Kidney epithelial cell (primary cell): ENCODE measurements at regions not wholly inside any gene's neighbourhood (a gene's known extent, or its start where the extent isn't known, plus 50 kb on each side); places are given as distances from the start of the nearest gene placed in this dataset.

Experiments
- DNase-seq: peaks from one replicate; pipeline ENCODE4 v3.0.0-alpha.2; 2010; ENCODE audit warnings: low read depth
- H3K27me3 ChIP-seq: 2 replicates; pipeline ENCODE4 v1.6.0; 2011; ENCODE audit warnings: low read length; ENCODE audit not compliant: control insufficient read depth, insufficient read depth
- H3K36me3 ChIP-seq: 2 replicates; pipeline ENCODE4 v1.5.1; 2011; ENCODE audit warnings: low read length; ENCODE audit not compliant: control insufficient read depth, insufficient read depth
- H3K4me3 ChIP-seq: 2 replicates; pipeline ENCODE4 v1.5.1; 2011; ENCODE audit warnings: low read depth, mild to moderate bottlenecking, control low read depth, low read length
- CTCF ChIP-seq: IDR thresholded peaks from 2 replicates; pipeline ENCODE4 v1.5.1; 2011; ENCODE audit warnings: mild to moderate bottlenecking, moderate library complexity, low read length, control low read depth, inconsistent platforms; ENCODE audit not compliant: insufficient read depth, poor library complexity, severe bottlenecking

GRCh38 chr19:28486473-28486872, 726.5 kb downstream of the UQCRFS1 start:
- H3K27me3 ChIP-seq, result no peaks in the 10 kb centered on the region
- TF ChIP-seq CTCF, result no peak
- no peak overlapping the region for H3K4me3 ChIP-seq
- H3K36me3 ChIP-seq, result no peaks in the 10 kb centered on the region
- no peak for DNase-seq

GRCh38 chr19:28485292-28485691, 727.7 kb downstream of the UQCRFS1 start:
- DNase-seq, result no peak
- Histone ChIP-seq H3K36me3 (no peaks in the 10 kb centered on the region), H3K27me3 (no peaks in the 10 kb centered on the region), H3K4me3 (no peak overlapping the region)
- TF ChIP-seq CTCF, result no peak

GRCh38 chr19:28483197-28483596, 729.8 kb downstream of the UQCRFS1 start:
- Histone ChIP-seq H3K36me3 (no peaks in the 10 kb centered on the region), H3K27me3 (no peaks in the 10 kb centered on the region), H3K4me3 (no peak overlapping the region)
- TF ChIP-seq CTCF, result no peak
- DNase-seq, result no peak

GRCh38 chr19:28482221-28482620, 730.7 kb downstream of the UQCRFS1 start:
- Histone ChIP-seq H3K27me3 (no peaks in the 10 kb centered on the region), H3K36me3 (no peaks in the 10 kb centered on the region), H3K4me3 (no peak overlapping the region)
- no peak for DNase-seq
- TF ChIP-seq CTCF, result no peak

GRCh38 chr19:28481674-28482073, 731.3 kb downstream of the UQCRFS1 start:
- no peak for DNase-seq
- H3K4me3 ChIP-seq, result no peak overlapping the region
- no peak for TF ChIP-seq CTCF
- no peaks in the 10 kb centered on the region for H3K27me3 ChIP-seq
- no peaks in the 10 kb centered on the region for H3K36me3 ChIP-seq

- Histone ChIP-seq H3K36me3 (no peaks in the 10 kb centered on the region), H3K27me3 (no peaks in the 10 kb centered on the region), H3K4me3 (no peak overlapping the region)
- DNase-seq, result no peak
- no peak for TF ChIP-seq CTCF
These were observed 737.4 kb downstream of the UQCRFS1 start for GRCh38 chr19:28475525-28475924.
